ENCODE measurements at regions not wholly inside any gene's neighbourhood (a gene's known extent, or its start where the extent isn't known, plus 50 kb on each side); places are given as distances from the start of the nearest gene placed in this dataset.

- no peak for FAIRE-seq
- no peak for TF ChIP-seq CTCF (IDR thresholded peaks at IDR 0.05; ENCODE audit: insufficient read depth, missing control alignments)
Observed at GRCh38 chr2:236638707-236639106, 69.1 kb downstream of the ACKR3 start.

GRCh38 chr2:236639461-236640235 is 70.0 kb downstream of the ACKR3 start:
- TF ChIP-seq CTCF (IDR thresholded peaks at IDR 0.05; ENCODE audit: insufficient read depth, missing control alignments) = no peak
- no peak for DNase-seq (ENCODE audit: insufficient read length, low spot score)
- FAIRE-seq = no peak

More at GRCh38 chr2:236638707-236639106, 69.1 kb downstream of the ACKR3 start:
- no peak for DNase-seq (ENCODE audit: insufficient read length, low spot score)

GRCh38 chr2:236641051-236641726 is 71.6 kb downstream of the ACKR3 start:
- no peak for FAIRE-seq
- no peak for DNase-seq (ENCODE audit: insufficient read length, low spot score)
- TF ChIP-seq CTCF (IDR thresholded peaks at IDR 0.05; ENCODE audit: insufficient read depth, missing control alignments) = no peak

- TF ChIP-seq CTCF (IDR thresholded peaks at IDR 0.05; ENCODE audit: insufficient read depth, missing control alignments) = no peak
Observed at GRCh38 chr2:236642125-236642524, 72.5 kb downstream of the ACKR3 start.

GRCh38 chr2:236642584-236643291 is 73.1 kb downstream of the ACKR3 start:
- FAIRE-seq (no peak), DNase-seq (ENCODE audit: insufficient read length, low spot score) (no peak)

More at GRCh38 chr2:236642125-236642524, 72.5 kb downstream of the ACKR3 start:
- DNase-seq (ENCODE audit: insufficient read length, low spot score) = no peak
- FAIRE-seq = no peak

GRCh38 chr2:236643480-236643879 is 73.9 kb downstream of the ACKR3 start:
- FAIRE-seq (no peak), DNase-seq (ENCODE audit: insufficient read length, low spot score) (no peak)
- TF ChIP-seq CTCF (IDR thresholded peaks at IDR 0.05; ENCODE audit: insufficient read depth, missing control alignments) = no peak

More at GRCh38 chr2:236642584-236643291, 73.1 kb downstream of the ACKR3 start:
- no peak for TF ChIP-seq CTCF (IDR thresholded peaks at IDR 0.05; ENCODE audit: insufficient read depth, missing control alignments)
